CD4-positive, alpha-beta memory T cell (primary cell): ENCODE measurements at regions not wholly inside any gene's neighbourhood (a gene's known extent, or its start where the extent isn't known, plus 50 kb on each side); places are given as distances from the start of the nearest gene placed in this dataset.

ENCODE experiments used
- CTCF ChIA-PET: fragments of 350-600 bp; sonication (Branson Sonifier 250); formaldehyde crosslinking; loops from one replicate; lab custom pipeline; 2021; ENCODE audit warnings: inconsistent platforms; ENCODE audit not compliant: partially characterized antibody; lab: Charles Lee
- POLR2A ChIA-PET: fragments of 350-600 bp; sonication (Branson Sonifier 250); formaldehyde crosslinking; loops from one replicate; lab custom pipeline; 2021; ENCODE audit not compliant: partially characterized antibody; lab: Charles Lee
- DNase-seq, 5 donors: peaks; one replicate each; pipeline versions ENCODE4 v3.0.0 to v3.0.0-alpha.2; 2020 to 2022; ENCODE audit warnings: mixed read lengths in 1 of 5
- H3K27ac ChIP-seq: one replicate; pipeline ENCODE4 v1.7.0; 2013; ENCODE audit warnings: low read depth, low read length
- H3K27me3 ChIP-seq: 2 replicates; pipeline ENCODE4 v1.7.0; 2013; ENCODE audit warnings: mild to moderate bottlenecking, low read length, moderate library complexity; ENCODE audit not compliant: insufficient read depth
- H3K36me3 ChIP-seq: 2 replicates; pipeline ENCODE4 v1.7.0; 2013; ENCODE audit warnings: mild to moderate bottlenecking, low read length, moderate library complexity; ENCODE audit not compliant: insufficient read depth
- H3K4me1 ChIP-seq: 2 replicates; pipeline ENCODE4 v1.7.0; 2013; ENCODE audit warnings: mild to moderate bottlenecking, low read length, moderate library complexity; ENCODE audit not compliant: insufficient read depth
- H3K4me3 ChIP-seq, 2 donors: one replicate each; pipeline ENCODE4 v1.7.0; 2013; ENCODE audit warnings: low read length in 2 of 2, mild to moderate bottlenecking in 1 of 2
- H3K9me3 ChIP-seq, 2 donors: one replicate each; pipeline ENCODE4 v1.7.0; 2013; ENCODE audit warnings: low read length in 2 of 2, control low read depth in 1 of 2; ENCODE audit not compliant: control insufficient read depth in 1 of 2
- H3K27ac Mint-ChIP-seq, 7 donors: one replicate each; pipeline ENCODE4 v1.8.0; 2020 to 2021; ENCODE audit warnings: mixed read lengths in 7 of 7, mild to moderate bottlenecking in 6 of 7, inconsistent platforms in 3 of 7, moderate library complexity in 3 of 7
- H3K27me3 Mint-ChIP-seq, 2 donors: one replicate each; pipeline ENCODE4 v1.8.0; 2020 to 2021; ENCODE audit warnings: mixed read lengths in 2 of 2
- H3K36me3 Mint-ChIP-seq, 2 donors: one replicate each; pipeline ENCODE4 v1.8.0; 2020 to 2021; ENCODE audit warnings: mixed read lengths in 2 of 2, inconsistent platforms in 1 of 2, mild to moderate bottlenecking in 1 of 2
- H3K4me1 Mint-ChIP-seq, 4 donors: one replicate each; pipeline ENCODE4 v1.8.0; 2020 to 2021; ENCODE audit warnings: mixed read lengths in 4 of 4, mild to moderate bottlenecking in 1 of 4
- H3K4me3 Mint-ChIP-seq, 8 donors: one replicate each; pipeline ENCODE4 v1.8.0; 2020 to 2021; ENCODE audit warnings: mixed read lengths in 8 of 8, mild to moderate bottlenecking in 7 of 8, moderate library complexity in 6 of 8, inconsistent platforms in 3 of 8
- H3K9me3 Mint-ChIP-seq, 8 donors: one replicate each; pipeline ENCODE4 v1.8.0; 2020 to 2021; ENCODE audit warnings: mixed read lengths in 8 of 8, mild to moderate bottlenecking in 5 of 8, inconsistent platforms in 3 of 8, moderate library complexity in 1 of 8
- intact Hi-C: fragments of 100-400 bp; cut with micrococcal nuclease; formaldehyde crosslinking; loops from one replicate; pipeline ENCODE4 v1.15.1; 2023

DNA sequence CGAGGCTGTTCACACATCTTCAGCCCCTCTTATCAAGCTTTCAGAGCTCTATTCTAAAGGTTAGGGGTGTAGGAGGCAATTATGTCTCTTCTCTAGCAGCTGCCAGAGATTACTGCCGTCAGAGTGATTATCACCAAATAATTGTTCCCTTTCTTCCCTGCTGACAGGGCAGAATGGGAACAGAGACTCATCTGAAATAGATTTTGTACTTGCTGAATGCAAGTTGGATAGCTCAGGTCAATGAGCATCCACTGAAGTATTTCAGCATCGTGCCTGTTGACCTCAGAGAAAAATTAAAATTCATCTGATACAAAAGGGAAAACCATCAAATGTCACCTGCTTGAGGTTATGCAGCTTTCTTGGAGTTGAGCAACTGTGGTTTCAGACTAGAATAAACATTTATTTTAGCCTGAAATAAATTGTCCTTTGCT, 213.7 kb upstream of the MAP3K1 start:
- peaks cover 0 to 3% (median 0%) of the 10 kb centered on the region in 8 donors for H3K9me3 Mint-ChIP-seq
- peak overlapping the region in 1 of 8 donors; percentile 16 for H3K4me3 Mint-ChIP-seq
- POLR2A ChIA-PET, result interaction anchor here (0.9 to 2.0 kb wide), 3 partner anchors 13 to 16 kb away, joined by 3 to 7 read pairs (median 6); no protein-coding TSS in a partner anchor
- no peaks in the 10 kb centered on the region for H3K36me3 ChIP-seq
- no peaks in the 10 kb centered on the region for H3K27me3 Mint-ChIP-seq
- H3K36me3 Mint-ChIP-seq, result no peaks in the 10 kb centered on the region
- H3K27me3 ChIP-seq, result no peaks in the 10 kb centered on the region
- CTCF ChIA-PET, result no interaction called here
- H3K27ac ChIP-seq, result no peak overlapping the region
- peaks cover 32 to 72% (median 49%) of the 10 kb centered on the region in 4 donors for H3K4me1 Mint-ChIP-seq
- H3K4me3 ChIP-seq, result no peak overlapping the region
- no peak for DNase-seq
- H3K4me1 ChIP-seq, result peaks cover 29% of the 10 kb centered on the region
- H3K9me3 ChIP-seq, result no peaks in the 10 kb centered on the region
- H3K27ac Mint-ChIP-seq, result peak overlapping the region in 1 of 7 donors; percentile 43
- intact Hi-C loops, result no loop called here

DNA sequence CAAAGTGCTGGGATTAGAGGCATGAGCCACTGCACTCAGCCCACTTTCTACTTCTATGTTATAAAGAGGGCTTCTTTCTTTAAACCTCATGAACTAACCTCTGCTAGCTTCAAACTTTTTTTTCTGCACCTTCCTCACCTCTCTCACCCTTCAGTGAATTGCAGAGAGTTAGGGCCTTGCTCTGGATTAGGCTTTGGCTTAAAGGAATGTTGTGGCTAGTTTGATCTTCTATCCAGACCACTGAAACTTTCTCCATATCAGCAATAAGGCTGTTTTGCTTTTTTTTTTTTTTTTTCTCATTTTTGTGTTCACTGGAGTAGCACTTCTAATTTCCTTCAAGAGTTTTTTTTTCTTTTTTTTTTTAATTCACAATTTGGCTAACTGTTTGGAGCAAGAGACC, 216.4 kb upstream of the MAP3K1 start:
- Mint-ChIP-seq H3K9me3 (peaks cover 0 to 3% (median 0%) of the 10 kb centered on the region in 8 donors), H3K36me3 (no peaks in the 10 kb centered on the region), H3K27me3 (no peaks in the 10 kb centered on the region), H3K4me1 (peaks cover 33 to 71% (median 50%) of the 10 kb centered on the region in 4 donors), H3K27ac (peak overlapping the region in 3 of 7 donors; percentile 43 to 64 (median 48)), H3K4me3 (peak overlapping the region in 1 of 8 donors; percentile 24)
- H3K36me3 ChIP-seq, result no peaks in the 10 kb centered on the region
- no peak overlapping the region for H3K27ac ChIP-seq
- H3K9me3 ChIP-seq, result no peaks in the 10 kb centered on the region
- CTCF ChIA-PET, result interaction anchor here (1.2 to 4.3 kb wide), 2 partner anchors 9 to 18 kb away, joined by 3 to 13 read pairs; no protein-coding TSS in a partner anchor
- H3K27me3 ChIP-seq, result no peaks in the 10 kb centered on the region
- H3K4me3 ChIP-seq, result no peak overlapping the region
- DNase-seq, result no peak
- peaks cover 39% of the 10 kb centered on the region for H3K4me1 ChIP-seq
- POLR2A ChIA-PET, result interaction anchor here (0.6 to 3.6 kb wide), 4 partner anchors 10 to 54 kb away, joined by 3 to 15 read pairs (median 4); no protein-coding TSS in a partner anchor
- intact Hi-C loops, result no loop called here

DNA sequence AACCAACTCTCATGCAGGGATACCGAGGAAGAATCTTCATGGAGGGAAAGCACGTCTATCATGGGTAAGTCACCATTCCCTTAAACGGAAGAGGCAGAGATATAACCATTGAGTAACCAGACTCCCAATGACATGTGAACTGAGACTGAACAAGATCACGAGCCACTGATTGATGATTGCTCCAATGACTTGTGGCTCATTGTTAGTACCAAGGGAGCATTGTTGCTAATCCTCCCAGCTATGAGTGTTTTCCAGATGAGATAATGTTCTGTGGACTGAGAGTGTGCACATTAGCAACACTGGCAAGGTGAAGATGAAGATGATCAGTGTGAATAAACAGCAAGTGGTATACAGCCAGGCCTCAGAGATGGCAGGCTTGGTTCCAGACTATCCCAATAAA, 219.2 kb upstream of the MAP3K1 start:
- no peak overlapping the region for H3K4me3 ChIP-seq
- Mint-ChIP-seq H3K4me3 (no peak overlapping the region), H3K9me3 (peaks cover 0 to 3% (median 0%) of the 10 kb centered on the region in 8 donors), H3K27ac (no peak overlapping the region), H3K27me3 (no peaks in the 10 kb centered on the region), H3K4me1 (peaks cover 28 to 52% (median 41%) of the 10 kb centered on the region in 4 donors), H3K36me3 (no peaks in the 10 kb centered on the region)
- H3K27ac ChIP-seq, result no peak overlapping the region
- no peaks in the 10 kb centered on the region for H3K36me3 ChIP-seq
- H3K4me1 ChIP-seq, result peaks cover 12% of the 10 kb centered on the region
- POLR2A ChIA-PET, result interaction anchor here (1.0 to 1.7 kb wide), 4 partner anchors 9 to 140 kb away, joined by 3 to 5 read pairs (median 4); no protein-coding TSS in a partner anchor
- intact Hi-C loops, result no loop called here
- CTCF ChIA-PET, result interaction anchor here (4.3 kb wide), 1 partner anchor 12 kb away, joined by 13 read pairs; no protein-coding TSS in a partner anchor
- no peaks in the 10 kb centered on the region for H3K9me3 ChIP-seq
- no peaks in the 10 kb centered on the region for H3K27me3 ChIP-seq
- DNase-seq, result no peak

DNA sequence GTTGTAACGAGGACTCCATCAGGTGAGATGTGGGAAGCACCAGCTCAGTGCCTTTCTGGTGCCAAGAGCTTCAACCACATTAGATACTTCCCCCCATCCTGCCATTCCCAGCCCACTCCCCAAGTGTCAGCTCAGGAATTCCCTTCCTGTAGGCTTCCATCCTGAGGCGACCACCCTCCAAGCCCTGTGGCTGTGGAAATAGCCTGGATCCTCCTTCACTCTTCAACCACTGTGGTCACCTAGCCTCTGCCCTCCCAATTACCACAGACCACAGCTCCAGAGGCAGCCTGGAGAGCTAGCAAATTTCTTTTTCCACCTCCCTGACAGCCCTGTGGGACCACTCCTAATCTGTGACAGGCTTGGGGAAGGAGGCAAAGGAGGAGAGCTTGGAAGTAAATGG, 219.8 kb upstream of the MAP3K1 start:
- CTCF ChIA-PET, result interaction anchor here (1.0 kb wide), 1 partner anchor 325 kb away, joined by 3 read pairs; no protein-coding TSS in a partner anchor
- Histone ChIP-seq H3K36me3 (no peaks in the 10 kb centered on the region), H3K4me3 (no peak overlapping the region), H3K27me3 (no peaks in the 10 kb centered on the region), H3K9me3 (no peaks in the 10 kb centered on the region), H3K4me1 (peaks cover 10% of the 10 kb centered on the region), H3K27ac (no peak overlapping the region)
- intact Hi-C loops, result no loop called here
- Mint-ChIP-seq H3K4me1 (peaks cover 24 to 46% (median 39%) of the 10 kb centered on the region in 4 donors), H3K9me3 (peaks cover 0 to 3% (median 0%) of the 10 kb centered on the region in 8 donors), H3K4me3 (no peak overlapping the region), H3K36me3 (no peaks in the 10 kb centered on the region), H3K27me3 (no peaks in the 10 kb centered on the region), H3K27ac (peak overlapping the region in 1 of 7 donors; percentile 15)
- POLR2A ChIA-PET, result interaction anchor here (0.7 to 1.7 kb wide), 6 partner anchors 8 to 141 kb away, joined by 3 to 5 read pairs (median 4); no protein-coding TSS in a partner anchor
- no peak for DNase-seq

DNA sequence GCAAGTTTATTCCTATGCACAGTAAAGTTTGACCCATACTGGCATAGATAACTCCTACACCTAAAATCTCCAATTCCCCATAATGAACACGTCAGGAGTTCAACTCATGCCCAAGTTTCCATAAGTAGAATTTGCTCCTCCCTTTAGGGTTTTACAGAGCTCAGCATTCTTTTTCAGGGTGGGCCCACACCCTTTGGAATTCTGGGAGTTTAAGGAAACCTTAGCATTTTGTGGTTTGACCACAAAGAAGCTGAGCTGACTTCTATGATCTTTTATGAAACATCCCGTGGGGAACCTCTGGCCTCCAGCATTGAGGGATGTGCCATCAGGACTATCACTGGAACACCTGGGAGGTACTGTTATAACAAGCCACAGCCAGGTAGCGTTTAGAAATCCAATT, 220.6 kb upstream of the MAP3K1 start:
- CTCF ChIA-PET, result interaction anchor here (1.0 kb wide), 1 partner anchor 324 kb away, joined by 3 read pairs; no protein-coding TSS in a partner anchor
- Histone ChIP-seq H3K4me3 (no peak overlapping the region), H3K36me3 (no peaks in the 10 kb centered on the region), H3K27me3 (no peaks in the 10 kb centered on the region), H3K9me3 (no peaks in the 10 kb centered on the region), H3K4me1 (peaks cover 15% of the 10 kb centered on the region), H3K27ac (no peak overlapping the region)
- Mint-ChIP-seq H3K4me1 (peaks cover 23 to 48% (median 39%) of the 10 kb centered on the region in 4 donors), H3K9me3 (peaks cover 0 to 3% (median 0%) of the 10 kb centered on the region in 8 donors), H3K27me3 (no peaks in the 10 kb centered on the region), H3K27ac (no peak overlapping the region), H3K36me3 (no peaks in the 10 kb centered on the region), H3K4me3 (no peak overlapping the region)
- intact Hi-C loops, result no loop called here
- POLR2A ChIA-PET, result interaction anchor here (0.9 to 1.7 kb wide), 5 partner anchors 13 to 141 kb away, joined by 3 to 5 read pairs (median 3); no protein-coding TSS in a partner anchor
- DNase-seq, result no peak

DNA sequence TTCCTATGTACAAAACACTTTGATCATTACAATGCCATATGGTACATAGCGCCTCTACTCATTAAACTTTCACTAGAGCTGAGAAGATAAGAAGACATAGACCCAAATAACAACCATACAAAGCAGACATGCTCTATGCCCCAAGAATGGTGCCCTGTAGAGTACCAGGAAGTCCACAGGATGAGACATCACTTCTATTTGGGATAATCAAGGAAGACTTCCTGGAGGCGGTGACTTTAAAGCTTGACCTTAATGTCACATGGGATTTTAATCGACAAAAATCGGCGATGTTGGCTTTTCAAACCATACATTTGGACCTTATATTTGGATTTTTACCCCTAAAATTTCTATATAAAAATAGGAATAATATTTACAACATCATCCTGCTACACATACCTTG, 224.3 kb upstream of the MAP3K1 start:
- Histone ChIP-seq H3K36me3 (no peaks in the 10 kb centered on the region), H3K4me3 (no peak overlapping the region), H3K27me3 (no peaks in the 10 kb centered on the region), H3K27ac (no peak overlapping the region), H3K9me3 (no peaks in the 10 kb centered on the region), H3K4me1 (peaks cover 52% of the 10 kb centered on the region)
- intact Hi-C loops, result no loop called here
- ChIA-PET CTCF (interaction anchor here (1.4 kb wide), 1 partner anchor 15 kb away, joined by 3 read pairs; no protein-coding TSS in a partner anchor), POLR2A (interaction anchor here (1.2 kb wide), 1 partner anchor 15 kb away, joined by 3 read pairs; no protein-coding TSS in a partner anchor)
- Mint-ChIP-seq H3K4me3 (no peak overlapping the region), H3K27ac (peak overlapping the region in 4 of 7 donors; percentile 21 to 73 (median 49)), H3K36me3 (no peaks in the 10 kb centered on the region), H3K9me3 (no peaks in the 10 kb centered on the region), H3K27me3 (no peaks in the 10 kb centered on the region), H3K4me1 (peaks cover 51 to 70% (median 60%) of the 10 kb centered on the region in 4 donors)
- no peak for DNase-seq

DNA sequence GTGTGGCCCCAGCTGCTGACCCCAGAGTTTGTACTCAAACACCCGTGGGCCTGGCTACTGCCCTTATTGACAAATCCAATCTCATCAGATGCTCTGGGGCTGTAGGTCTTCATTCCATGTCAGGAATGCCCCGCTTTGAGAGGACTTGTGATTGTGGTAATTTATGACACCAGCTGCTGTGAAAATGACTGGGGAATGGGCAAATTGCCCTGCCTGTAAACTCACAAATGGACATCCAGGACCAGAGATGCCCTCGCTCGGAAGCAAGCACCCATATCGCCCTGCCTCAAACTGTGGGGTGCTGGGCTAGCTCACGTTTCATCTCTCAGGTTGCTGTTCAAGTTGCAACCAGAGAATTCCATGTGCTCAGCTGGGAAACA, 225.9 kb upstream of the MAP3K1 start:
- intact Hi-C loops, result loop anchor here (2.0 to 10.0 kb wide), 4 partner anchors 103 to 315 kb away; partner anchors contain the start of gene MAP3K1
- H3K27me3 Mint-ChIP-seq, result no peaks in the 10 kb centered on the region
- H3K4me1 ChIP-seq, result peaks cover 52% of the 10 kb centered on the region
- H3K27ac ChIP-seq, result peak overlapping the region; percentile 72
- POLR2A ChIA-PET, result interaction anchor here (0.8 to 4.9 kb wide), 17 partner anchors 9 to 584 kb away, joined by 3 to 40 read pairs (median 5); partner anchors contain the start of genes GPBP1 and MAP3K1
- H3K9me3 Mint-ChIP-seq, result no peaks in the 10 kb centered on the region
- no peaks in the 10 kb centered on the region for H3K9me3 ChIP-seq
- peaks cover 52 to 68% (median 60%) of the 10 kb centered on the region in 4 donors for H3K4me1 Mint-ChIP-seq
- CTCF ChIA-PET, result interaction anchor here (0.9 to 2.2 kb wide), 9 partner anchors 14 to 319 kb away, joined by 3 to 8 read pairs (median 3); no protein-coding TSS in a partner anchor
- peak overlapping the region; percentile 91 to 98 (median 95) for H3K27ac Mint-ChIP-seq
- no peak for DNase-seq
- no peaks in the 10 kb centered on the region for H3K36me3 ChIP-seq
- H3K4me3 Mint-ChIP-seq, result peak overlapping the region in 6 of 8 donors; percentile 49 to 81 (median 68)
- H3K36me3 Mint-ChIP-seq, result no peaks in the 10 kb centered on the region
- no peaks in the 10 kb centered on the region for H3K27me3 ChIP-seq
- no peak overlapping the region for H3K4me3 ChIP-seq
